ENCODE measurements at regions not wholly inside any gene's neighbourhood (a gene's known extent, or its start where the extent isn't known, plus 50 kb on each side); places are given as distances from the start of the nearest gene placed in this dataset.
"Not testable (repeated sequence)": the region's sequence is repeated elsewhere in the genome, so short reads cannot be mapped to it uniquely, and the experiment has no call there.

DNA sequence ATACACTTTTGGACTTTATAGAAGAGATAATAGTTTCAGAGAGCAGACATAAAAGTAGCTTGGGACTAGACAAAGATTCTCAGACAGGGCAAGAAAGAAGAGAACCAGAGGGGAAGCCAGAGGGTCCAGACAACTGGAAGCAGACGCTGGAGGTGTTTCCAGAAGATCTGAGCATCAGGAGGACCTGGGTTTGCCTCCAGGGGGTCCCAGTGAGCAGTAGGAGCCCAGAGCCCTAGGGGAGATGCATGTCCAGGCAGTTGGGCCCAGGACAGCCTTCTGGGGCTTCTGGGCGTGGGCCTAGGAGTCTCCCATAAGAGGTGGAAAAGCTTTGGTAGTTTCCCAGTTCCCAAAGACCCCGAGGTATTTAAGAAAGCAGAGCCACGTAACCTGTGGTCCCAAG is 251.2 kb upstream of the ID2 start:
- DNase-seq, result no peak

DNA sequence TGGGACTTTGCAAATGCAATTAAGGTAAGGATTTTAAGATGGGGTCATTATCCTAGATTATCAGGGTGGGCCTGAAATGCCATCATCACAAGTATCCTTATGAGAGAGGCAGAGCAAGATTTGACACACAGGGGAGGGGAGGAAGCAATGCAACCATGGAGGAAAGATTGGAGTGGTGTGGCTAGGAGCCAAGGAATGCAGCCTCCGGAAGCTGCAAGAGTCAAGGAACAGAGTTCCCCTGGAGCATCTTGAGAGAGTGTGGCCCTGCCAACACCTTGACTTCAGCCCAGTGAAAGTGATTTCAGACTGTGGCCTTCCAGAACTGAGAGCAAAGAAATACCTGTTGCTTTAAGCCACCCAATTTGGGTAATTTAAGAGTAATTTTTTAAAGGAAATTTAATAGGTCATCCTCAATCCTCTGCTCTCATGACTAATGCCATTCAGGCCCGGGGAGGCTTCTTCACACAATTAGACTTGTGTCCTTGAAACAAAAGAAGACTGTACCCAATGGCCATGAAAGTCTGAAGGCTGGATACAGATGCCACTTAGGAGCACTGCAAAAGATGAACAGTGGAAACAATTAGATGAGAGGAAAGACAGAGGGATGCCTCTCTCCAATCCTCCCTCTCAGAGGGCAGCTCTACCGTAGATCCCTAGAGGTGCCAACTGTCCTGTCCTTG is 250.3 kb upstream of the ID2 start:
- no peak for DNase-seq

DNA sequence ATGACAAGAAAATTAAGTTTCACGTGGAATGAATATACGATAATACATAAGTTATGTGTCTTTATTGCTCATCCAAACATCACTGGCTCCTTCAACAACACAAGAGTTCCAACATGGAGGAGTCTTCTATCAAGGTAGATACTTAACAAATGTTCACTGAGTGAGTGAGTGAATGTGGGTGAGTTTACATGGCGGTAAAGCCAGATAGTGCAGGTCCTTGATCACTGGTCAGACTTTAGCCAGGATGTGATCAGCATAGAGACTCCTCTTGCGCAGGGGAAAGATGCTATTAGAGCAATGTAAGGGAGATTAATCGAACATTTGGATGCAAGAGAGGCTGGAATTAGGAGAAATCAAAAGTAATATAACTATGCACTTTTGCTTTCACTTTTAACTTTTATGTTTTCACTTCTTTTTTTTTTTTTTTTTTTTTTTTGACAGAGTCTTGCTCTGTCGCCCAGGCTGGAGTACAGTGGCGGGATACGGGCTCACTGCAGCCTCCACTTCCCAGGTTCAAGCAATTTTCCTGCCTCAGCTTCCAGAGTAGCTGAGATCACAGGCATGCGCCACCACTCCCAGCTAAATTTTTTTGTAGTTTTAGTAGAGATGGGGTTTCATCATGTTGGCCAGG is 249.0 kb upstream of the ID2 start:
- DNase-seq, result no peak

DNA sequence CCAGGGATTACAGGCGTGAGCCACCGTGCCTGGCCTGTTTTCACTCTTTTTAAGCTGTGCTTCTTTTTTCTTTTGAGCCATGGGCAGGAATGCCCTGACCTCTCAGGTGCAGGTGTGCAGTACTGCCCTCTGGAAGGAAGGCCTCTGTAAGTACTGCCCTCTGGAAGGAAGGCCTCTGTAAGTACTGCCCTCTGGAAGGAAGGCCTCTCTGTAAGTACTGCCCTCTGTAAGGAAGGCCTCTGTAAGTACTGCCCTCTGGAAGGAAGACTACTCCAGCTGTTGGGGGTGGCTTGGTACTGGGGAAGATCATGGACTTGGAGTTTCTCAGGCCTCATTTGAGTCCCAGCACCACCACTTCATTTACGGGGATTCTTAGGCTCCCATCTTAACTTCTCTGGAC is 248.5 kb upstream of the ID2 start:
- no peak for DNase-seq

DNA sequence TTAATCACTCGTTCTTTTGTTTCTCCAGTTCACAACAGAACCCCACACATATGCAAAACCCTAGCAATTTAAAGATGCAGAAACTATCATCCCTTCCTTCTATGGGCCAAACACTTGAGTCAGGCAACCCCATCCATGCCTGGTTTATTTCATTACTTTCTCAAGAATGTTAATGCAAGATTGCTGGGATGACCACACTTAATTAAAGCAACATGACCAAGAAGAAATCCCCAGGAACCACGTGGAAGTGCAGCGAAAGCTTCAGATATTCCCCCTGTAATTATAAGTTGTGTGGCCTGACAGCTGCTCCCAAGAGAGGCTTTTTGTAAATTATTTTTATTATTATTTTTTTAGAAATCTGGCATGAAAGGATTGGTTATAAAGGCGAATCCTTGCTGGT is 246.2 kb upstream of the ID2 start:
- DNase-seq, result no peak

DNA sequence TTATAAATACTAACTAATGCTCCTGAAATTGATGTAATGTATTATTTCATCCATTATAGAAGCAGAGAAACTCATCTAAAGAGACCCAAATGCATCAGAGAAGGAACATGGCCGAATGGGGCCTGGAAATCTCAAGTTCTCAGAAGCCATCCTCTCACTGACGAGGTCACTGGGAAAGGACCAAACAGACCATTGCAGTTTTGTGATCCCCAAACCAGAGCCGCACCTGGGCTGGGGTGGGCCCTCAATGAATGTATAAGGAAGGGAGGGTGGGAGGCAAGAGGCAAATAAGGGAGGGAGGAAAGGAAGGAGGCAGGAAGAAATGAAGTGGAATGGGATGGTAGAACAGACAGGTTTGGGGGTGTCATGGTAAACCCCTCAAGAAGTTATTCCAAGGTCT is 245.3 kb upstream of the ID2 start:
- no peak for DNase-seq

DNA sequence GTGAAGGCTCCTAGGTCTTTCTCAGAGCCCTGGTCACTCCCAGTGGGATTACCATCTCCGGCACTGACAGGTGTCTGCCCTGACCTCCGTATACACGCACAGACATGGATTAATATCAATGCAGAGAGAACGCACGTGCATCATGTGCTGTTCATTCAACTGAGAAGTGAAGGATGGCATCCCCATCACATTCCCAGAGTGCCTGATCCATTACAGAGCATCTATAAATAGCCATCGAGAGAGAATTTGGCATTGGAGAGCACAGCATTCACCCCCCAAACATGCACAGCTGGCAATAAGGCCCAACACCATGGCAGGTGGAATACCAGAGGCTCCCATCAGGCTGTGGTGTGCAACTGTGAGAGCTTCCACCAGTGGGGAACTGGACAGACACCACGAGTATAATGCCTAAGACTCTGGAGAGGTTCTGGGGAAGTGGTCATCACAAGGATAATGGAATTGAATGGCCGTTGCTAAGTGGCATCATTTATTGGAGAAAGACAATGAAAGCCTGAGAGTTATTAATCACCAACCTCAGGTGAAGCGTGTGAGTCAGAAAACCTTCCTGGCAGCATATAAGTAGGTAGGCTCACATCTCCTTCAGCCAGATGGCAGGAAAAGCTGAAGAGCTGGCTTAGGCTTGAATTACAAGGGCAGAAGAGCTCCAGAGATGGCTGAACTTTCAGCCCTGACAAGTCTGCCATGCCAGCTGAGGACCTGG is 244.5 kb upstream of the ID2 start:
- peak; percentile 45 for DNase-seq

DNA sequence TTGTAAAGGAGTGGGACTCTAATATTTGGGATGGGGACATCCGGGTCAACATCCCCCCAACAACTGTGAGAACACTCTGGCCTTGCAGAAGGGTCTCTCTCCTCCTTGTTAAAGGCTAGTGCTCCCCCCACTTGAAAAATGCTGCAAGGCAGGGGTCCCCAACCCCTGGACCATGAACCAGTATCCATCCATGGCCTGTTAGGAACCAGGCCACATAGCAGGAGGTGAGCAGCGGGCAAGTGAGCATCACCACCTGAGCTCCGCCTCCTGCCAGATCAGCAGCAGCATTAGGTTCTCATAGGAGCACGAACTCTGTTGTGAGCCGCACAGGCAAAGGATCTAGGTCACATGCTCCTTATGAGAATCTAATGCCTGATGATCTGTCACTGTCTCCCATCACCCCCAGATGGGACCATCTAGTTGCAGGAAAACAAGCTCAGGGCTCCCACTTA is 243.9 kb upstream of the ID2 start:
- DNase-seq, result no peak

DNA sequence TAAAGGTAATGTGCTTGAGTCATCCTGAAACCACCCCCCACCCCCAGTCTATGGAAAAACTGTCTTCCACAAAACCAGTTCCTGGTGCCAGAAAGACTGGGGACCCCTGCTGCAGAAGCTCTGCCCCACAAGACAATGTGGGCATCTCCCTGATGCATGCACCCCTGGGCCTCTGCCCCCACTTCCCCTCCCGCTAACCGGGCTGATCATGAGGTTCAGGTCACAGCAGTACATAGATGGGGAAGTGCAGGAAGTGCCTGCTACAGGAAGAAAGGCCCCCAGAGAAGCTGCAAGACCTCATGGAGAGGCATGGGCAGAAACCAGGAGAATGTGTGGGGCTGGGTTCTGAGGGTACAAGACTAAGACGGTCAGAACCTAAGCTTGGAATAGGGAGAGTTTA is 243.4 kb upstream of the ID2 start:
- no peak for DNase-seq

DNA sequence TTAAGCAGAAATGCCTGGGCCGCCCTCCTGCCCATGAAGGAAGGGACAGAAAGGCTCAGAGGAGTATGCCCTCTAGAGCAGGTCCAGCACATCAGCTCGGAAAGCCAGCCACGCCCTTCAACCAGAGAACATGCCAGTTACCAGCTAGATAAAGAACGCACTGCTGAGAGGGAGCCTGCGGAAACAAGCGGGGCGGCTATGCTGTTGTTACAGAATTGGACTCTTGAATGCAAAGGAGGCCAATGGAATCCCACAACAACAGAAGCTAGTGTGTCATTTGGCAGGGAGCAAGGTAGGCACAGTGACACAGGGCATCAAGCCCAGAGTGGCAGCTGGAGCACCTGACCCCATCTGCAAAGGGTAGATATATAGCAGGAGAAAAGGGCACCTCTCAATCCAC is 242.9 kb upstream of the ID2 start:
- DNase-seq, result no peak

DNA sequence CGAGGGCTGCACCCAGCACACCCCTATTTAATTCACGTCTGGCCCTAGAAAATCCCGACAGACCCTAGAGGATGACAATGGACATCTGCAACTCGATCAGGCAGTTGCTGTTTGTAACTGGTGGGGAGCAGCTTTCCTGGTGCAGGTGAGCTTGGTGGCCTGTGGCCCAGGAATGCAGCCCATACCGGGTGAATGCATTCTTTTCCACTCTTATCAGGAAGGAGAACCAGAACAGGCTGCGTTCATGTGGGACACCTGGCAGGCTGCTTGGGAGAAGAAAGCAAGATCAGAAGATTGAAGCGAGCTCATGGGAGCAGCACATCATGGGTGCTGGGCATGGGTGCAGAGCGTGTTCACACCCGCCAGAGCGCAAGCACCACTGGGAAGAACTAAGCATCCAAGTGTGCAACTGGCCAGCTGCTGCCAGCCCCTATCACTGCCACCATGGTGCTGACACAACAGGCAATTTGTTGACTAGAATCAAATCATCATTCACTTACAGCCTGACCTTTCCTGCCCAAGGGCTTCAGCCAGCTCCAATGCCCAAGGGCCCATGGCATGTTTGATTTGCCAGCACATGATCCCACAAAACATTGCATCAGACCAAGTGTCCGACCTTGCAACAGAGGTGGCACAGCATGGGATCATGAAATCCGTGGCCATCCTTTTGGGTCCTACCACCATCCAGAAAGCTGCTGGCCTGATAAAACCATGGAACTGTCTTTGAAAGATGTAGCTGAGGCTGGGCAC is 241.7 kb upstream of the ID2 start:
- no peak for DNase-seq

DNA sequence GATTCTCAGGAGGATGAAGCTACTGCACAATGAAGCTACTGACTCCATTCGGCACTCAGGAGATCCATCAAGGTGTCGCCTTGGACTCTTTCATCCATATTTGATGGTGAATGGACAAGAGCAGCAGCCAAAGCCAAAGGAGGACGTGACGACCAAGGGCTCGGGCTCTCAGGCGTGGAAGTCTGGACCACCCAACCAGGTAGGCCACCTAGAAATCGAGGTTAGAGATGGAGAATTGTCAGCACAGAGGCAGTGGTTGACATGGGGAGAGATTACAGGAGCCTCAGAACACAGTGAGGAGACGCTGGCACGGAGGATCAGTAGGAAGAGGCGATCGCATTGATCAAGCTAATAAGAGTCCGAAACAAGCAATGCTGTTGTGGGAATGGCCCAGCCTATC is 240.5 kb upstream of the ID2 start:
- no peak for DNase-seq

DNA sequence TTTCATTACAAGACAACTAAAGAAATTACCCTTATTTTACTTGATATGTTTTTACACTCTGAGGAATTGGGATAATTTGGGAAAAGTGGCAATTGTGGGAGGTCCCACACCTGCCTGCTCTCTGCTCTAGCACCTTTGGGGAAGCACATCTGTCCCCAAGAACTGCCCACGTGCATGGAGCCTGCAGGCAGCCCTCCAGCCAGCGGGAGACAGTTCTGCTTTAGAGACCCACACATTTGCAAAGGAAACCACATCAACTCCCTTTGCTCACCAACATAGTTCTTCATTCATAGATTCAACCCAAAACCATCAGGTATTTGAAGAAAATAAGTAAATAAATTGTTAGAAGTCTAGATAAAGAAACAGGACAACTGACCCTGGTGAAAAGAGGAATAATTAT is 239.9 kb upstream of the ID2 start:
- no peak for DNase-seq

DNA sequence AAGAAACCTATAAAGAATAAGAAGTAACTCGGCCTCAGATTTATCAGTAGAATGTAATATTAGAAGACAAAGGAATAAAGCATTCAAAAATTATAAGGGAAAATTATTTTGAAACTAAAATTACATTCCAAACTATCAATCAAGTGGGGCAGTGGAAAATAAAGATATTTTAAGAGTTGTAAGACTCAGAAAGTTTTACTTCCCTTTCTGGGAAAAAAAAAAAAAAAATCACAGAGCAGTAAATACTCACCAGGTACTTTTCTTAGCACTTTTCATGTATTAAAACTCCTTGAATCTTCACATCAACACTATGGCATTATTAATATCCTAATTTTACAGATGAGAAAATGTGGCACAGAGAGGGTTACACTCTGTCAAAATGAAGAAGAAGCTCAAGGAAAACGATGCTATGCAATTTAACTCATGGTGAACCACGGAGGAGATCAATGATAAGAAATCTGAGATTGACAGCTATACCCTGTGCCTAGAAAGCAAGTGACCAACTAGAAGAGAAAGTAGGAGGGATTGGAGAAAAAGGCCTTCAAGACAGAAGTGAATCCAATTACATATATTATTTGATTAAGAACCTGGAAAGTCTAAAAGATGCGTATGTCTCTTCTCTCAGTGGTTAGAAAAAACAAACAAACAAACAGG is 238.9 kb upstream of the ID2 start:
- DNase-seq, result no peak

DNA sequence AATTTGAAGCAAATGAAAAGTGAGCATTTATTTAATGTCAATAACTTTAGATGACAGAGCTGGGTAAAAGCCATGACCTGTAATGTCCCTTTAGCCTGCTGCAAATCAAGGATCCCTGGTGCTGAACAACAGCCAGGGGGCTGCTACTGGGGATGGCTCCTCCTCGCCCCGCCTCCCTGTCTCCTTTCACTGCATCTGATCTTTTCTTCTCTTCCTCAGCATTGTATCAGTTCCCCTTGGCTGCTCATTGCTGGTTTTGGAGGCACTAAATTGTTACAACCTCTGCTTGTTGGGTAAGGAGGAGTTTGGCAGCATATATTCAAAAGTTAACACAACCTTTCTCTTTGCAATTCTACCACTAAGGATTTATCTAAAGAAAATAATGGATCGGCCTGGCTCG is 236.3 kb upstream of the ID2 start:
- no peak for DNase-seq

DNA sequence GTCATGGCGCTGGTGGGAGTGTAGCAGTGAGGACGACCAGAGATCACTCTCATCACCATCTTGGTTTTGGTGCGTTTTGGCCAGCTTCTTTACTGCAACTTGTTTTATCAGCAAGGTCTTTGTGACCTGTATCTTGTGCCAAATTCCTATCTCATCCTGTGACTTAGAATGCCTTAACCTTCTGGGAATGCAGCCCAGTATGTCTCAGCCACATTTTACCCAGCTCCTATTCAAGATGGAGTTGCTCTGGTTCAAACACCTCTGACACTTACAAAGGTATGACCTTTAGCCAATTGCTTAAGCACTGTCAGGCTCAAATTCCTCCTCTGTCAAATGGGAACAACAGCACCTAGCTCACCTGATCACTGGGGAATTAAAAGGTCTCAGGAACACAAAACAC is 235.1 kb upstream of the ID2 start:
- not testable (repeated sequence) for DNase-seq

DNA sequence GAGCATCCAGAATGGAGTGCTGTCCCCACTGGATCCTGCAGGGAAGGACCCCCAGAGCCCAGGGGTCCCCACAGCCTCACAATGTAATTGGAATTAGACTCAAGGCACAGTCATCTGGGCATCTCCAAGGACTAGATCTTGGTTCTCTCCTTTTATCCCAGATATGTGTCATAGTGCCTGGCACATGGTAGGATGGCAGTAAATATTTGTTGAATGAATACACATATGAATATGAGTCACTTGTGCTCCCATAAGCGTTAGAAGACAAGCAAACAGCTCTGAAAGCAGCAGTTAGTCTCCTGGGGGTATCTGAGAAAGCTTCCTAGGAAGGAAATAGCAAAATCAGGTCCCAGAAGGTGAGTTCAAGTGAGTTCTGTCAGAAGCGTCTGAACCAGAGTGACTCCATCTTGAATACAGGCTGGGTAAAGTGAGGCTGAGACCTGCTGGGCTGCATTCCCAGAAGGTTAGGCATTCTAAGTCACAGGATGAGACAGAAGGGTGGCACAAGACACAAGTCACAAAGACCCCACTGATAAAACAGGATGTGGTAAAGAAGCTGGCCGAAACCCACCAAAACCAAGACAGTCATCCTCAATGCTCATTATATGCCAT is 234.1 kb upstream of the ID2 start:
- DNase-seq, result no peak

DNA sequence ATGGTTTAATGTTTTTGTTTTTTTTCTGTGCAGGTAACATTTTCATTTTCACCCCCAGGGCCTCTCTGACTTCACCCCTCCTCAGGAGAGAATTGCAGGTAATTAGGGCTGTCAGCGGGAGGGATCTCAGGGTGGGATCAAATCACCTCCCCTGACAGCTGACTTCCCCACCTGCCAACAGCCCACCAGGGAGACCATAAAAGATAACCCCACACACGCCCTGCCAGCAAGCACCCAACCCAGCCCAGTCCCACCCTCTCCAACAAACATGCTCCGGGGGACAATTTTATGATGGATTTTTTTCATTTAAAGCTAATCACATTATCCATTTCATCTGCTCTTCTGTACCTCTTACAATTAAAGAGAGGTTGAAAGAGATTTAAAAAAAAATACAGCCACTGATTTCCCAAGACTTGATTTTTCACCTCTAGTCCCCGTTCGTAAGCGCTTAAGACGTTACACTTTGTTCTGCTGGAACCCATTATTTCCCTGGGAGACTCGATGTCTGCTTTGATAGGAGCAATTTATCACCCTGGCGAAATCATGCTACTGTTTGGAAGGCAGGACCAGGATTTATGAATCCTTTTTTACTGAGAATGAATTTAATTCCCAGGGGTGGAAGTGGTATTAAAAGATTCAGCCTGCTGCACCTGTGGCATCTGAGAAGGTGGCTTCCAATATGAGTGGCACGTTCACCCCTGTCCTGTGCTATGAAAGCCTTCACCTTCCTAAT is 232.9 kb upstream of the ID2 start:
- no peak for DNase-seq

DNA sequence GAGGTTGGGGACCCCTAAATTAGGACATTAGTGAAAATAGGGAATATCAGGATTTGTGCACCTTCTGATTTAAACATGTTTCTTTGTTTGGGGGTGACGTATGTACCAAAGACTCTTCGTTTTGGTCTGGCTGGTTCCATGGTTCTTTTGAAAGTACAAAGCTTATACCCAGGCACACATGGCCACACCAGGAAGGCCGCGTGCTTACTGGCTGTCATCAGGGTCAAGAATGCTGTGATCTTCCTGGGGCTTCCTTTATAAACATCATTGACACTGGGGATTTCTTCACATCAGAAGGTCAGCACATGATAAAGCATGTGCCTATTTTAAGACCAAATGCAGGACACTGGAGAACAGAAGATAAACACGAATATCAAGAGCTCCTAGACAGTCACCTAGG is 230.6 kb upstream of the ID2 start:
- DNase-seq, result no peak

DNA sequence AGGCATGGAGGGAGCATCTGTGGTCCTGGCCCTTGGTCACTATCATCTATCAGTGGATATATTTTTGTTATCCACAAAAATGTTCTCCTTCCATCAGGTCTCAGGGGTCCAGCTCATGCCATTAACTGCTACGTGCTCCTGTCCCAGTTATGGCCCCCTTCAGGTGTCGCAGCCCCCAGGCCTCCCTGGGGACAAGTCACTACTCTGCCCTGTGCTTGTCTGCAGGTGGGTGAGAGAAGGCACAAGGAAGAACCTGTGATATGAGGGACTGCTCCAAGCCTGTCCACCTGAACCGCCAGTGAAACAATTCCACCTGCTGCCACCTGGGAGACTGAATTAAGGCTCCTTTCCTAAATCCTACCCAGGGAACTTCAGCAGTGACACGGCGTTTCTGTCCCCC is 229.6 kb upstream of the ID2 start:
- DNase-seq, result no peak

DNA sequence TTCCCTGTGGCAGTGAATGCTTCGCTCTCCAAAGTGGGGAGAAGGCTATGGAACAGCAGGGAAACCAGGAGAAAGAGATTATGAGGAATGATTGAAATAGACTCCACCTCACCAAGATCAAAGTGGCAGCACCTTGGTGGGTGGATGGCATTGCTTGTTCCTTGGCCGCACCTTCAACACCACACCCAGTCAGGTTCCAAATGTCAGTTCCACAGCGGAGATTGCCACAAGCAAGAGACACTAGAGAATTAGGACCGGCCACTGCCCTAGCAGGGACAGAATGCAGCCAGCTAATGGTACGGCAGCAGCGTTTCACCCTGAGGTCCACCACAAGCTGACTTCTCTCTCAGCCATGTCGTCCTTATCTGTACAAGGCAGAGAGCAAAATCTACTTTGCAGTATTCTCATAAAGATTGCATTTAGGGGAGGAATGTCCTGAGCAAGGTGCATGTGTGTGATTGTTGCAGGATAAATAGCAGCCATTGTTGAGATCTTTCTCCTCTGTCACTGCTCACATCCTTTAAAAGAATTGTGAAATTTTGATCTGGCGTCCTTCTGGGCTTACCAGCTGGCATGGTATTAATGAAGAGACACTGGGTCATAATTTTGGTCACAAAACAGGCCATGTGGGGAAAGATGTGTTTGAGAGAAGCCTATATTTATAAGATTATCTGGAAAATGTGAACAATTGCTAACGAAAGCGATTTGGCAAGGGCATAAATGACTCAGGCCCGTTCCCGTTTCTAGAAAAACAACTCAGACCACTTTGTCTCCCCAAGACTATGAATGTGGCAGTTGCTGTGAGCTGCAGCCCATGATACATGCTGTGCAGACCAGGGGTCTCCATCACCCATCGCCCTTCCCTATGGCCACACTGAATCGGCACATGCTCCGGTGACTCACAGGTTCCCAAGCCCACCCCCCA is 228.6 kb upstream of the ID2 start:
- DNase-seq, result no peak
